HG02588 (cell line): ENCODE measurements at regions not wholly inside any gene's neighbourhood (a gene's known extent, or its start where the extent isn't known, plus 50 kb on each side); places are given as distances from the start of the nearest gene placed in this dataset.

ENCODE experiments used
- ATAC-seq: cut with Tn5 transposase; IDR thresholded peaks from one replicate; pipeline ENCODE4 v1.9.1; 2021; ENCODE audit warnings: mild to moderate bottlenecking, moderate library complexity; ENCODE audit not compliant: unreplicated experiment

DNA sequence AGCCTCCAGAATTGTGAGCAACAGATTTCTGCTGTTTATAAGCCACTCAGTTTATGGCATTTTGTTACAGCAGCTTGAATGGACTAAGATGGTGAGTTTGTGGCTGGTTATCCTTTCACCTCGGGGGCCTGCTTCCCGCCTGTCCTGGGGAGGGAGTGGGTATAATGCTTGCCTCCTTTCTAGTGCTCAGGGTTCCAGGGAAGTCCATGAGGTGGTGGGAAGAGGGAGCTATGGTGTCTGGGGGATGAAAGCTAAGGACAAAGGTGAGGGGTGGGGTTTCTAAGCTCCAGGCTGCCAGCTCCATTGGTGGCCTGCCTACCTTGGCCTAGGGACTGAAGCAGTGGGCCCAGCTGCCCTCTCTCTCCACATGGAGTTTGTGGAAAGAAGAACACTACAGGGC, 50.2 kb upstream of the SDK2 start:
- ATAC-seq = no peak

DNA sequence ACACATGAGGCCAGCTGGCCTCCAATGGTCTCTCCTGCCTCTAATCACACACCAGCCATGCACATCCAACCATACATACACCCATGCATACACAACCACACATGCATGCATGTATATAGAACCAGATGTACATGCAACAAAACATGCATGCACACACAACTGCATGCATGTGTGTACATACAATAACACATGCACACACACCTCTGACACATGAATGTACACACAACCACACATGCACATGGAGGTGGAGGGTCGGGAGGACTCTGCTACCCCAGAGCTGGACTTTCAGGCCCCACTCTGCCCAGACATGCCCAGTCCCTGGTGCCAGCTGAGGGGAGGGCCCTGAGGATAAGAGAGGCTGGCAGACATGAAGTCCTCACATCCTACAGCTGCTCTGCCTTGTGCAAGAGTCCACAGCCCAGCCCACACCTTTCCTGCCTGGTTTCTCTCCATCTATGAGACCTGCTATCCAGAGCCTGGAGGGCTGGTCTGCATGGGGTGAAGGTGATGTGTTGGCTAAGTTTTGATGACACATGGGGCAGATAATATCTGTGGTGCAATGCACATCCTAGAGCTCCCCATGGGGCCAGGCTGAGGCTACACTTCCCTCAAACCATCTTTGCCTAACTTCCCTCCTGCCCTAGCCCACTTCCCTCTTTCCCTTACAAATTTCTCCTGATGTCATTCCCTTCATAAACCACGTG, 50.9 kb upstream of the SDK2 start:
- ATAC-seq = no peak

DNA sequence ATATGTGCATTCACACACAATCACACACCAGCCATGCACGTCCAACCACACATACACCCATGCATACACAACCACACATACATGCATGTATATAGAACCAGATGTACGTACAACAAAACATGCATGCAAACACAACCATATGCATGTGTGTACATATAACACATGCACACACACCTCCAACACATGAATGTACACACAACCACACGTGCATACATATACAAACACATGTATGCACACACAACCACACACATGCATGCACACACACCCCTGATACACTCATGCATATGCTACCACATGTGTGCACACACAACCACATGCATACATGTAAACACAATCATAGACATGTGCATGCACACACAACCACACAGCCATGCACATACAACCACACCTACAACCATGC, 52.0 kb upstream of the SDK2 start:
- no peak for ATAC-seq

DNA sequence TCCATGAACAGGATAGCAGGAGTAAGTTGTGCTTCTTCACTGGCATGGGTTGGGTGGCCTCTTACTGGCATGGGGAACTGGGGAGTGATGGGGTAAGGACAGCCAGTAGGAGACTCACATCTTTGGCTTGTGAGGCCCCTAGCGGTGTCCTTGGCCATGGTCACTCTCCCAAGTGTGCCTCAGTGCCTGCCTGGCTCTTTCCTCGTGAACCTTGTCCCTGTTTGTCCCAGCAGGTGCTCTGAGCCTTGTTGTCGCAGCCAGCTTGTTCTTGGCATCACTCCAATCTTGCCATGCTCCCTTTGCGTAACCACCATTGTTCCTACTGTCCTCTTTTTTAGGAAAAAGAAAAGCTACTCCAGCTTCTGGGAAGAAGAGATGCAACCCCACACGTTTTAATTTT, 53.6 kb upstream of the SDK2 start:
- ATAC-seq = no peak

DNA sequence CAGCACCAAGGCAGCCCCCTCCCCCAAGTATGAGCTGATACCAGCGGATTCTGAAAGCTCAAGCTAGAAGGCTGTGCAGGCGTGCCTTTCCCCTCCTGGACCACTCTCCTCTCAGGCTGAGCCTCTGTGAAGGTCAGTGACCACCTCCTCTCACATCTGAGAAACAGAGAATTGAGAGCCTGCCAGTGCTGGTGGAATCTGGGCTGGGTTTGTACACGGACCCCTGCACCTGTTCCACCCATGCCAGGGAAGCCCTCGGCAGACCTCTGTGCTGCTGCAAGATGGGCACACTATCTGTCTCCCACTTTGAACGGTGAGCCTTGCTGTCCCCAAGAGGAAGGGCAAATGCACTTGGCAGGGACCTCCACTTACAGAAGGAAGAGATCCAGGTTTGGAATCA, 54.7 kb upstream of the SDK2 start:
- no peak for ATAC-seq

DNA sequence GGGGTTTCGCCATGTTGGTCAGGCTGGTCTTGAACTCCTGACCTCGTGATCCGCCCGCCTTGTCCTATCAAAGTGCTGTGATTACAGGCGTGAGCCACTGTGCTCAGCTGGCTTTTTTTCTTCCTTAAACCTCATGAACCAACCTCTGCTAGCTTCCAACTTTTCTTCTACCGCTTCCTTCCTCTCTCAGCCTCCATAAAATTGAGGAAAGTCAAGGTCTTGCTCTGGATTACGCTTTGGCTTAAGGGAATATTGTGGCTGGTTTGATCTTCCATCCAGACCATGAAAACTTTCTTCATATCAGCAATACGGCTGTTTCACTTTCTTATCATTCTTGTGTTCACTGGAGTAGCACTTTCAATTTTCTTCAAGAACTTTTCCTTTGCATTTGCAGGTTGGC, 57.5 kb upstream of the SDK2 start:
- ATAC-seq = no peak

DNA sequence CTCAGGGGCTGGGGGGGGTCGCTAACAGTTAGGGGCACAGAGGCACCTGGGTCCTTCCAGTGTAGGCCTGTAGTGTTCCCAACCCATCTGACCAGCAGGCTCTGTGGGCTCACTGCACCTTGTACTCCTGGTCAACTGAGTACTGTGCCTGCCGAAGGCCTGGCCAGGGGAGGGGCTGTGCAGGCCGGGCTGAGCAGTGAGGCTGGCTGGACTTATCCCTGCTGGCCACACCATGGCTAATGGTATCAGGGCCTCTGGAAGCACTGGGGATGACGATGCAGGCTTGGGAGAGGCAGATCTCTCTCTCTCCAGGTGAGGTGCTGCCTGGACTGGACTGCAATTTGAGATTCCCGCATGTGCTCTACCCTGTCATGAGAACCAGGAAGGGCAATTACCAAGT, 58.9 kb upstream of the SDK2 start:
- no peak for ATAC-seq

DNA sequence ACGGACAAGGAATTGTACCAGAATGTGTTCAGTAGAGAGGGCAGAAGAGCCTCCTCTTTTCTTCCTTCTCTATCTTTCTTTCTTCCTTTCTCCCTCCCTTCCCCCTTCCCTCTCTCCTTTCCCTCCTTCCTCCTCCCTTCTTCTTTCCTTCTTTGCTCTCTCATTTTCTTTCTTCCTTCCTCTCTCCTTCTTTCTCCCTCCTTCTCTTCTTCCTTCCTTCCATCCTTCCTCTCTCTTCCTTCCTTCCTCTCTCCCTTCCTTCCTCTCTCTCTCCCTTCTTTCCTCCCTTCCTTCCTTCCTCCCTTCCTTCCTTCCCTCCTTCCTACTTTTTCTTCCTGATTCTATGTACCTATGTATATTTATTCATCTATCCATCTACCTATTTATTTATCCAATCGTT, 59.7 kb upstream of the SDK2 start:
- no peak for ATAC-seq

DNA sequence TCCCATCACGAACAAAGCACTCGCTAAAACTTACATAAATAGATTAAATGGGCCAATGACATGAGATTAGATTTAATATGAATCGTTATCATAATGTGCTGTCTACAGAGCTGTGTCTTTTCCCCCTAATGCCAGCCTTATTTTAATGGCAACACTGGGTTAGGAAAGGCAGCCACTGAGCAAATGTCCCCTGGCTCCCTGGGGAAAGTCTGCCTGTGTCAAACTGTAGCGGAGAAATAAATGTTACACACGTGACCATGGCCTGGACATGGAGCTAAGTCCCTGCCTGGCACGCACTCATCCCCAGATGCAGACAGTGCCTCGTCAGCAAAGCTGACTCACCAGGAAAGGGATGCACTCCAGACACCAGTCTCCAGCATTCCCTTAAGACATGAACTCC, 61.3 kb upstream of the SDK2 start:
- ATAC-seq = no peak

DNA sequence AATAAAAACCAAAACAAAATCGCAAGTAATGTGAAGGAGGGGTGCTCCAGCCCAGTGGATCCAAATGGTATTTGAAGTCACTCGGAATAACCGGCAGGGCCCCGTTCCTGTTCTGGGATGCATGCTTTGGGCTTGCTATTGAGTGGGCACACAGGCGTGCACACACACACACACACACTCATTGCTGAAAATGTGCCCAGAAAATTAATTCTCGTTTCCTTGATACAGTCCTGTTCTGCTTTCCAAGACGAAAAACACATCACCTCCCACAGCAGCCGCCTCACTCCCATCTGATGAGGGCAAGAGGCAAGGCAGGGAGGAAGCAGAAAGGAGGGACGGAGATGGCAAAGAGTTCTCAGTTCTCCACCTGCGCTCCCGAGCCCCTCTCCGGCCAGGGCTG, 62.2 kb upstream of the SDK2 start:
- ATAC-seq = no peak

DNA sequence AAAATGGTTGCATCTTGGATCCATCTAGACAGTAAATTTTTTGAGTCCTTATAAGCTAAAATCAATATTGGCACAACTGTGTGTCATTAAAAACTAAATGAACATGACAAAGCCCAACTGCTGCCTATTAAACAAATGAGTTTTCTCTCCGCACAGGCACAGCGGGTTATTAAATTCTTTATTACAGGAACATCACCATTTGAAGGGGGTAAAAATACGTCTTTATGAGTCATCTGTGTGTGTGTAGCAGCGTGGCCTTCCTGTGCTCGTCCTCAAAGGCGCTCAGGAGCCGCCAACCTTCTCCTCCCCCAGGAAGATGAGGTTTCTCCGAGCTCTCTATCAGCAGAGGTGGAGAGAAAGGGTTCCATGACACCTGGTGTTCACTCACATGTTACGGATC, 62.6 kb upstream of the SDK2 start:
- ATAC-seq = no peak

DNA sequence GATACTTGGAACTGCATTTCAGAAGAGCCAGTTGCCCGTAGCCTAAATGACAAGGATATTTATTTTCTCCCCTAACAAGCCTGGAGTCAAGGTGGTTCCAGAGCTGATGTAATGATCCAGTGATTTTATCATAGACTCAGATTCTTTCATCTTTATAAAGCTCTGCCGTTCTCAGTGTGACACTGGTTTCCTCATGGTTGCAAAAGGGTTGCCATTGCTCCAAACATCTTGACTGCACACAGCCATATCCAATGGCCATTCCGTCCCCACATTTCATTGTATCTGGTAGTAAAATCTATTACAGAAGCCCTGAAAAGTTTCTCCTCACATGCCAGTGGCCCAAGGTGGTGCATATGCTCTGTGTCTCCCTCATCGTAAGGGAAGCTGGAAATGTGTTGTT, 63.1 kb upstream of the SDK2 start:
- no peak for ATAC-seq

DNA sequence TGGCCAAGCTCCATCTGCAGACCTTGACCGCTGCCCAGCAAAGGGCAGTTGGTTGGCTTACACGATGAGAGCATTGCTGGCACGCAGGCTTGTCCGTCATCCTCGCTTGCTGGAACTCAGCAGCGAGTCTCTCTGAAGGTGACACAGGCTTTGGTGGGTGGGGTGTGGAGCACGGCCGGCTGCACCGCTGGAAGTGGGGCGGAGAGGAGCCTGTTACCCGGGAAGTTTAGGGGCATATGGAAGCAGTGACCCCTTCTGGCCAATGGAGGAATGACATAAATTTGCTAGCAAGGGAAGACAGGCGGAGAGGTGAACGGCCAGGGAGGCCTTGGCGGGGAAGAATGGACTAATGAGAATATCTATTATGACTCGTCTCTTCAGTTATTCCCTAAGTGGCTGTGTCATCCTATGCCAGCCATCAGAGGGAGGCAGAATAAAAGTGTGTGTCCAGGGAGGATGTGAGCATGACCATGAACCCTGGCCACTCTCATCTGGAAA, 65.9 kb upstream of the SDK2 start:
- no peak for ATAC-seq

DNA sequence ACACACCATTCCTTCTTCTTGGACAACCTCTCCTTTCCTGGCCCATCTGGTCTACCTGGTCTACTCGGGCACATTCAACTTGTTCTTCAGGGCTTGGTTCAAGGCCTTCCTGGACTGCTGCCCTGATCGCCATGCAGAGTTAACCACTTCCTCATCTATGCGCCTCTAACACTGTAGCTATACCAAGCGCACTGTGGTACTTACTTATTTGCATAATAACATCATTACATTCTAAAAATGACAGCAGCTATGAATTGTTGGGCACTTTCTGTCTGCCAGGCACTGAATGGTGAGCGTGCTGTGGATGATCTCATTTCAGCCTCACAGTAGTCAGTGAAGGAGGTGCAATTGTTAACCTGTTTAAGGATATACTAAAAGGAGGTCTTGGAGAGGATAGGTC, 66.9 kb upstream of the SDK2 start:
- ATAC-seq = peak; percentile 54

DNA sequence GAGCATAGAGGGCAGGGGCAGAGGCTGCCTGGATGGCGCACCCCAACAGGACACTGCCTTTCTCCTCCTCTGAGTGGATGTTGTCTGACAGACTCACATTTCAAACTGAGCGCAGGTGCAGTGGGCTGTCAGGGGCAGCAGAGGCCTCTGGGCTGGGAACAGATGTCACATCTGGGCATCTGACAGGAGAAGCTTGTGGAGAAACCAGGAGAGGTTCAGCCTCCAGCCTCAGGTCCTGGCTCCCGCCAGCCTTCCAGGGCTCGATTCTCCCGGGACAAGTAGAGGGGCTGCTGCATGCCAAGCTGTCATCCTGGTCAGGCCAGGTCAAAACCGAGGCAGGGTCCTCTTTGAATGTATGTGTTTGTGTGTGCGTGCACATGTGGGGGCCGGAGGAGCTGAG, 67.7 kb upstream of the SDK2 start:
- no peak for ATAC-seq

DNA sequence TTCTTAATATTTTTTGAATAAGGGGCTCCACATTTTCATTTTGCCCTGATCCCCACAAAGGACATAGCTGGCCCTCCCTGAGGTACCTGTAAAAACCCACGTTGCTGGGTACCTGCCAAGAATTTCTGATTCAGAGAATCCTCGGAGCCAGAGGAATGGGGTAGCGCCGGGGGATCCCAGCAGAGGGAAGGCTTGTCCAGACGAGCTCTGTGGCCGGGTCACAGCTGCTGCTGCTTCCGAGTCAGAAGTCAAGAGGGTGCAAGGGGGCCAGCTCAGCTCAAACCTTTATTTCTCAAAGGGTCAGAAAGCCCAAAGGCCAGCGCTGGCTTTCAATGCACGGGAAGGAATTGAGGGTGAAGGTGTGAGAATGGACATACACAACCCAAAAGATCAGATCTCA, 68.9 kb upstream of the SDK2 start:
- no peak for ATAC-seq

DNA sequence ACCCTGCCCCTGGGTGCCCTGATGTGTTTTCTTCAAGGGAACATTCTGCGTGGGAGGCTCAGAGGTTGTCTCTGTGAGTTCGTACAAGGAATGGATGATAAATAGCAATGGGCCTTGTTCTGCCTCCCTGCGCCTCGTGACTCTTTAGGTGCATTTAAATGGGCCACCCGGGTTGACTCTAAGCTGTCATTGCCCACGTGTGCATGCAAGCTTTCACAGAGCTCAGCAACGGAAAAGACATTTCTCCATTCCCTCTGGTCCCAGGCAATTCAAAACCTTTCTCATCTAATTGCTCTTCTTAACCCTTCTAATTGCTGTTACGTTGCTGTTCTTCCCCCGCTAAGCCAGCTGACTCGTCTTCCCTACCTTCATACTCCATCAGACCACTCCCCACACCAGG, 71.5 kb upstream of the SDK2 start:
- ATAC-seq = no peak

DNA sequence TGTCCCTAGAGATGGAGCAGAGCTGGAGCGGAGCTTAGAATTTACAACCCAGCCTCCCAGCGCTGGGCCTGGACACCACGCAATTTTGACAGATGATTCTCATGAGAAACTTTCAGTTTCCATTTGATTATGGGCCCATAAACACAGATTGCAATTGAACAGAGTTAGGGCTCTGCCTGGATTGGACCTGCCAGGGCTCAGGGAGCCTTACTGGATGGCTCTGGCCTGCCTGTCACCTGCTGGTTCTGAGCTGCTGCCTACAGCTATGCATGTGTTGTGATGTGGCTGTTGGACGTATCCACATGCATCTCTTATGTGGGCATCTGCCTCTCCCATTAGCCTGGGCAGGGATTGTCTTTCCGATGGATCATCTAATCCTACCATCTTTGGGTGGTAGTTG, 73.4 kb upstream of the SDK2 start:
- ATAC-seq = no peak

DNA sequence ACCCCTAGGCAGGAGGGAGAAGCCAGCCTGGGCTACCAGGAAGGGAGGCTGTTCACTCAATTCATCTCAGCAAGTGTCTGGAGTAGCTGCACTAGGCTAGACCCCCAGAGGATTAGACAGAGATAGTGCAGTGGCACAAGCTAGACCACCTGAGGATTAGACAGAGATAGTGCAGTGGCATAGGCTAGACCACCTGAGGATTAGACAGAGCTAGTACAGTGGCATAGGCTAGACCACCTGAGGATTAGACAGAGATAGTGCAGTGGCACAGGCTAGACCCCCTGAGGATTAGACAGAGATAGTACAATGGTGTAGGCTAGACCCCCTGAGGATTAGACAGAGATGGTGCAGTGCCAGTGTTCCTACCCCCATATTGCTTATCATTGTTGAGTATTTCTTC, 74.1 kb upstream of the SDK2 start:
- ATAC-seq = no peak

DNA sequence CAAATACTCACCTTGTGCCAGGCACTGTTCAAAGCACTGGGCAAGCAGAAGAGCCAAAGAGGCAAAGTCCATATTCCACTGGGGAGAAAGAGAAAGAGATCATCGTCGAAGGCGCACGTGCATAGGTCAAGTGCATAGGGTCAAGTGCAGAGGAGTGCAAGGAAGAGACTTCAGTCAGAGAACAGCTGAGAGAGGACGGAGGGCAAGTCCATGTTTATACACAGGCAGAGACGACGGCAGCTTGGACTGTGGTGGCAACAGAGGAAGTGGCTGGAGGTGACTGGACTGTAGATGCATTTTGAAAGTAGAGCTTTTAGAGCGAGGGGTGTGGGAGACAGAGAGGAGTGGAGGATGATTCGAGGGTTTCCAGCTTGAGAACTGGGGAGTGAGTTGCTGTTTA, 74.7 kb upstream of the SDK2 start:
- ATAC-seq = no peak

DNA sequence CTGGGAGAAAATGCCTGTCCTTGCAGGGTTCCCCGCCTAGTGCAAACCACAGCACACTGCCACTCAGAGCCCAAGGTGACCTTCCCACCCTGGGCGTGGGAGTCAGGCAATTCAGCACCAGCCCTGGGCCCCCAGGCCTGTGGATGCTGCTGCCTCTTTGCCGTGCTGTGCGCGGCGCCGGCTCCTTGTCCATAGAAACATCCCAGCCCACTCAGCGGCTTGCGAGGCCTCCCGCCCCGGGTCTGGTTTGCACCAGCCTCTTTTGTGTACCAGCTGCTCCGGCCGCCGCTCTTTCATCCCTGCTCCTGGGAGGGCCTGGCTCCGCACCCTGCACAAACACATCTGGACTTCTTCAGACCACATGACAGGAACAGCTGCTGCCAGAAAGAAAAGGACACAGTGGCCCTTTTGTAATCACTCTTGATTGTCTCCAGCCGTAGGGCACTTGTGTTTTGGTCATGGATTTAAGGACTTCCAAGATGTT, 75.4 kb upstream of the SDK2 start:
- no peak for ATAC-seq

DNA sequence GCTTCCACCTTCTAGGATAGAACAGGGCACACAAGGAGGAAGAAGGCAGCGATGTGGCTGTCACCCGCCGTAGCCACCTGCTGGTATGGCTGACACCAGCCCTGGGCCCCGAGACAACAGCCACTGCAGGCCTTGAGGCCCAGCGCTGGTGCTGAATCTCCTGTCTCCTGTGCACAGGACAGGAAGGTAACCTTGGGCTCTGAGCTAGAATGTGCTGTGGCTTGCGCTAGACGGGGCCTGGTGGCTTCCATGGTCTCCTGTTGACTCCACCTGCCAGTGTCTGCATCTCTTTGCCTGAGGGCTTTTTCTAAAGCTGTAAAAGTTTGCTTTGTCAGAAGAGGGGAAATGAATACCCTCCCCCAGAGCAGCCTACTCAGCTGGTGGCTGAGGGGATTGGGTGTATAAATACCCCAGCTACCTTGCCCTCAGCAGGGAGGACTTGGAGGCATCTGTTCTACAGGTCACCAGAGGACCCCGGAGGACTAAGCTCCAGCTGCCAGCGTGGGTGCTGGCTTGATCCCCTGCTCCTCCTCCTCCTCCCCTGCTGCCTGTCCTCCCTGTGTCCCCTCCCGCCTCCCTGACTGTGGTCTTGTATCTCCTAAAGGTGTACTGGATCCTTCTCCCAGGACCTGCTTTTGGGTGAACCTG, 76.1 kb upstream of the SDK2 start:
- no peak for ATAC-seq

DNA sequence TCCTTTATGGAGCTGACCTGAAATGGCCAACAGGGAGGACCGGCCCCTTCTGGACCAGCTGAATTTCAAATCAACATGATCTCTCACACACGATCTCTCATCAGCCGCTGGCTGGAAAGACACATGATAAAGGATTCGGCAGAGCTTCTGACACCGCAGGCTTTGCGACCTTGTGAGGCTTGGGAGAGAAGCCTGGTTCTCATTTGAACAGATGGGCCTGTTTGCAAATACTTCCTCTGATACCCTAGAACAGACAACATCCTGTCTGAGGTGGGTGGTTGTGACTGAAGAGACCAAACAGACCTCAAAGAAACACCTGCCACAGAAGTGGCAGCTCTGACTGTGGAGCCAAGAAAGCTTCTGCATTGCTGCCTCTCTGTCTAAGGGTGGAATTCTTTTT, 77.9 kb upstream of the SDK2 start:
- ATAC-seq = no peak
